ENCODE measurements at regions not wholly inside any gene's neighbourhood (a gene's known extent, or its start where the extent isn't known, plus 50 kb on each side); places are given as distances from the start of the nearest gene placed in this dataset.

DNA sequence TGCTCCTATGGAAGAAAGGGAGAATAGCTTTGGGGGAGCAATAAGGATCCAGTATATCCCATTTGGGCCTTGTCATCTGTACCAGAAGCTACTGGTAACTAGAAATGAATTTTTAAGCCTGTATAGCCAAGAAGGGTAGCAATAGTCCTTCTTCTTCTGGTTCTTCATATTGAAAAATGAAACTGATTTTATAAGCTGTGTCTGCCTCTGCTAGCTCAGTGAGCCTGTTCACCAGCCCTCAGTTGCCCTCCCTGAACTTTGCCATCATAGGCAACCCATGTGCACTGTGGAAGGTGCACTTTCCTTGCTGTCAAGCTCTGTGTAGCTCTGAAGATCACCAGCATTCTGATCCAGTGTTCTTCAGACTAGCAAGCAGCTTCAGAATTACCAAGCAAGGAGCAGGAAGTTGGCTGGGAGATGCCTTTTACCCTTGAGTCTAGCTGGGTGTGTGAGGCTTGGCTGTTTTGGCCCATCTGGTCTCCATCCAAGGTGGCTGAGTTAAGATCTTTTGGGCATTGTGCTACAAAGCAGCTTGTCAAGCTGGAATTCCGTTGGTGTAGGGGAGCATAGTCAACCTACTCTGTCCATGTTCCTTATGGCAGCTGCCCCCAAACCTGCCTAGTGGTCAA lies 55.8 kb upstream of the MGAT5 start (continued):
- TF ChIP-seq, protein P1, sequence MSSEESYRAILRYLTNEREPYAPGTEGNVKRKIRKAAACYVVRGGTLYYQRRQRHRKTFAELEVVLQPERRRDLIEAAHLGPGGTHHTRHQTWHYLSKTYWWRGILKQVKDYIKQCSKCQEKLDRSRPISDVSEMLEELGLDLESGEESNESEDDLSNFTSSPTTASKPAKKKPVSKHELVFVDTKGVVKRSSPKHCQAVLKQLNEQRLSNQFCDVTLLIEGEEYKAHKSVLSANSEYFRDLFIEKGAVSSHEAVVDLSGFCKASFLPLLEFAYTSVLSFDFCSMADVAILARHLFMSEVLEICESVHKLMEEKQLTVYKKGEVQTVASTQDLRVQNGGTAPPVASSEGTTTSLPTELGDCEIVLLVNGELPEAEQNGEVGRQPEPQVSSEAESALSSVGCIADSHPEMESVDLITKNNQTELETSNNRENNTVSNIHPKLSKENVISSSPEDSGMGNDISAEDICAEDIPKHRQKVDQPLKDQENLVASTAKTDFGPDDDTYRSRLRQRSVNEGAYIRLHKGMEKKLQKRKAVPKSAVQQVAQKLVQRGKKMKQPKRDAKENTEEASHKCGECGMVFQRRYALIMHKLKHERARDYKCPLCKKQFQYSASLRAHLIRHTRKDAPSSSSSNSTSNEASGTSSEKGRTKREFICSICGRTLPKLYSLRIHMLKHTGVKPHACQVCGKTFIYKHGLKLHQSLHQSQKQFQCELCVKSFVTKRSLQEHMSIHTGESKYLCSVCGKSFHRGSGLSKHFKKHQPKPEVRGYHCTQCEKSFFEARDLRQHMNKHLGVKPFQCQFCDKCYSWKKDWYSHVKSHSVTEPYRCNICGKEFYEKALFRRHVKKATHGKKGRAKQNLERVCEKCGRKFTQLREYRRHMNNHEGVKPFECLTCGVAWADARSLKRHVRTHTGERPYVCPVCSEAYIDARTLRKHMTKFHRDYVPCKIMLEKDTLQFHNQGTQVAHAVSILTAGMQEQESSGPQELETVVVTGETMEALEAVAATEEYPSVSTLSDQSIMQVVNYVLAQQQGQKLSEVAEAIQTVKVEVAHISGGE (CRISPR knock-in tag; IDR thresholded peaks at IDR 0.05), result no peak
- TF ChIP-seq E4F1 (IDR thresholded peaks at IDR 0.05; ENCODE audit: borderline replicate concordance, partially characterized antibody) (no peak), MEF2B (IDR thresholded peaks at IDR 0.05; ENCODE audit: partially characterized antibody, poor library complexity, severe bottlenecking) (no peak), IKZF2 (IDR thresholded peaks at IDR 0.05) (no peak), POLR2AphosphoS2 (IDR thresholded peaks at IDR 0.05; ENCODE audit: low read depth, low read length) (no peak), SREBF2 (IDR thresholded peaks at IDR 0.05; ENCODE audit: low read length) (no peak), CBFB (IDR thresholded peaks at IDR 0.05; ENCODE audit: low read depth) (no peak), NFYA (IDR thresholded peaks at IDR 0.05; ENCODE audit: borderline replicate concordance, low read depth, low read length) (no peak), MTA2 (IDR thresholded peaks at IDR 0.05; ENCODE audit: low read depth) (no peak)

Data from GM12878 (cell line).